Endothelial cell of umbilical vein (primary cell): ENCODE measurements at regions not wholly inside any gene's neighbourhood (a gene's known extent, or its start where the extent isn't known, plus 50 kb on each side); places are given as distances from the start of the nearest gene placed in this dataset.

Experiments used
- BruUV-seq: library from RNA; stranded (reverse); fragments of 400-500 nt; replicated peaks from 2 replicates; lab custom pipeline; 2021; lab: Mats Ljungman, UMichigan
- CTCF ChIA-PET: fragments of 300-600, 350-600 bp; sonication (Branson Sonifier 250); formaldehyde crosslinking; loops from one replicate; lab custom pipeline; 2021; ENCODE audit warnings: antibody characterized with exemption, inconsistent platforms; lab: Charles Lee
- POLR2A ChIA-PET: fragments of 300-600, 350-600 bp; sonication (Branson Sonifier 250); formaldehyde crosslinking; loops from one replicate; lab custom pipeline; 2021; ENCODE audit warnings: antibody characterized with exemption, inconsistent platforms; lab: Charles Lee
- DNase-seq: peaks from one replicate; pipeline ENCODE4 v3.0.0-alpha.2; 2011; ENCODE audit warnings: low read depth, low spot score
- FAIRE-seq: peaks from 2 replicates; lab custom pipeline; 2011; peaks lifted over from hg19 to GRCh38; lab: Jason Lieb, UNC
- H2AFZ ChIP-seq: 2 replicates; pipeline ENCODE4 v1.6.0; 2012; ENCODE audit warnings: low read depth, low read length, control low read depth, inconsistent platforms
- H3K27ac ChIP-seq: 2 replicates; pipeline ENCODE4 v1.5.1; 2011; ENCODE audit warnings: low read depth, mild to moderate bottlenecking, control low read depth, low read length, moderate library complexity; ENCODE audit not compliant: insufficient read depth
- H3K27me3 ChIP-seq, 2 experiments: 2 replicates each; pipeline versions ENCODE4 v1.6.0 to v1.6.1; 2011; ENCODE audit warnings: low read length in 2 of 2, mixed read lengths in 1 of 2; ENCODE audit not compliant: control insufficient read depth in 2 of 2, insufficient read depth in 2 of 2
- H3K36me3 ChIP-seq, 2 experiments: 2 replicates in 1 of 2; 3 replicates in 1 of 2; pipeline ENCODE4 v1.5.1; 2011; ENCODE audit warnings: low read length in 2 of 2, mild to moderate bottlenecking in 1 of 2, moderate library complexity in 1 of 2; ENCODE audit not compliant: control insufficient read depth in 2 of 2, insufficient read depth in 2 of 2; ENCODE audit errors: extremely low read depth in 1 of 2
- H3K4me1 ChIP-seq: 3 replicates; pipeline ENCODE4 v1.5.1; 2011; ENCODE audit warnings: mild to moderate bottlenecking, low read length; ENCODE audit not compliant: control insufficient read depth, insufficient read depth; ENCODE audit errors: extremely low read depth
- H3K4me2 ChIP-seq: 2 replicates; pipeline ENCODE4 v1.6.1; 2011; ENCODE audit warnings: low read length, control low read depth, mixed read lengths; ENCODE audit not compliant: insufficient read depth
- H3K4me3 ChIP-seq, 3 experiments: fragments of 200-600 bp in 1 of 3; sonication (generic), shearing (Covaris generic) in 1 of 3; replicated peaks in 1 of 3; 2 replicates each; pipeline ENCODE4 v1.5.1; 2011 to 2016; ENCODE audit warnings: control low read depth in 3 of 3, low read length in 3 of 3, mild to moderate bottlenecking in 2 of 3, inconsistent platforms in 1 of 3, low read depth in 1 of 3, moderate library complexity in 1 of 3; ENCODE audit not compliant: insufficient read depth in 1 of 3
- H3K79me2 ChIP-seq: 2 replicates; pipeline ENCODE4 v1.6.0; 2012; ENCODE audit warnings: low read length, inconsistent platforms; ENCODE audit not compliant: control insufficient read depth, insufficient read depth
- H3K9ac ChIP-seq: replicated peaks from 2 replicates; pipeline ENCODE3; 2011; ENCODE audit warnings: low read length, control low read depth; ENCODE audit not compliant: insufficient read depth; ENCODE audit errors: extremely low read depth
- H3K9me1 ChIP-seq: replicated peaks from 3 replicates; pipeline ENCODE4 v1.6.0; 2011; ENCODE audit warnings: mild to moderate bottlenecking, low read length; ENCODE audit not compliant: control insufficient read depth, insufficient read depth; ENCODE audit errors: extremely low read depth
- H3K9me3 ChIP-seq: replicated peaks from 2 replicates; pipeline ENCODE4 v1.5.1; 2012; ENCODE audit warnings: low read length, inconsistent platforms; ENCODE audit not compliant: control insufficient read depth, insufficient read depth
- H4K20me1 ChIP-seq: replicated peaks from 2 replicates; pipeline ENCODE3; 2011; ENCODE audit warnings: mild to moderate bottlenecking, low read length; ENCODE audit not compliant: control insufficient read depth, insufficient read depth; ENCODE audit errors: extremely low read depth
- EZH2 ChIP-seq: IDR thresholded peaks from 2 replicates; pipeline ENCODE4 v1.6.1; 2012; ENCODE audit warnings: borderline replicate concordance, low read depth, mild to moderate bottlenecking, moderate library complexity, low read length, inconsistent platforms; ENCODE audit not compliant: severe bottlenecking
- FOS ChIP-seq: IDR thresholded peaks from 2 replicates; pipeline ENCODE4 v1.6.1; 2011; ENCODE audit warnings: mild to moderate bottlenecking, low read length, moderate library complexity, borderline replicate concordance; ENCODE audit not compliant: insufficient read depth
- GATA2 ChIP-seq: IDR thresholded peaks from 2 replicates; pipeline ENCODE4 v1.7.0; 2011; ENCODE audit warnings: low read depth, mild to moderate bottlenecking, moderate library complexity, mixed read lengths, low read length; ENCODE audit not compliant: insufficient read length, insufficient read depth
- JUN ChIP-seq: IDR thresholded peaks from 2 replicates; pipeline ENCODE4 v1.6.1; 2011; ENCODE audit warnings: borderline replicate concordance, low read depth; ENCODE audit not compliant: insufficient read length, insufficient read depth
- MYC ChIP-seq: IDR thresholded peaks from one replicate; pipeline ENCODE4 v1.6.1; 2011; ENCODE audit warnings: mild to moderate bottlenecking, low read depth, low read length
- POLR2A ChIP-seq: IDR thresholded peaks from 2 replicates; pipeline ENCODE4 v1.6.1; 2012; ENCODE audit warnings: low read depth, mild to moderate bottlenecking, control low read depth, low read length
- POLR2AphosphoS5 ChIP-seq: IDR thresholded peaks from 2 replicates; pipeline ENCODE4 v1.6.1; 2012; ENCODE audit warnings: low read depth, mild to moderate bottlenecking, control low read depth, low read length, moderate library complexity; ENCODE audit not compliant: insufficient read depth
- dilution Hi-C: fragments of 300-500 bp; cut with MboI; formaldehyde crosslinking; loops from one replicate; pipeline ENCODE4 v1.15.0; 2019; ENCODE audit warnings: low sequenced_read_pairs; ENCODE audit not compliant: extremely low pct_ligation_motif_present
- intact Hi-C: fragments of 100-400 bp; cut with micrococcal nuclease; formaldehyde crosslinking; loops from one replicate; pipeline ENCODE4 v1.10.0; 2022
- TF ChIP-seq, protein P1 (sequence below): IDR thresholded peaks from 2 replicates; pipeline ENCODE4 v1.6.1; 2011; ENCODE audit not compliant: insufficient read depth, insufficient read length
- TF ChIP-seq, protein P2 (sequence below), 2 donors: IDR thresholded peaks; 1 replicate in 1 of 2; 2 replicates in 1 of 2; pipeline ENCODE4 v1.5.1; 2011; ENCODE audit warnings: low read length in 2 of 2, mild to moderate bottlenecking in 2 of 2, moderate library complexity in 2 of 2, control low read depth in 1 of 2, inconsistent platforms in 1 of 2, low read depth in 1 of 2; ENCODE audit not compliant: insufficient read depth in 1 of 2; ENCODE audit errors: extremely low read depth in 1 of 2

DNA sequence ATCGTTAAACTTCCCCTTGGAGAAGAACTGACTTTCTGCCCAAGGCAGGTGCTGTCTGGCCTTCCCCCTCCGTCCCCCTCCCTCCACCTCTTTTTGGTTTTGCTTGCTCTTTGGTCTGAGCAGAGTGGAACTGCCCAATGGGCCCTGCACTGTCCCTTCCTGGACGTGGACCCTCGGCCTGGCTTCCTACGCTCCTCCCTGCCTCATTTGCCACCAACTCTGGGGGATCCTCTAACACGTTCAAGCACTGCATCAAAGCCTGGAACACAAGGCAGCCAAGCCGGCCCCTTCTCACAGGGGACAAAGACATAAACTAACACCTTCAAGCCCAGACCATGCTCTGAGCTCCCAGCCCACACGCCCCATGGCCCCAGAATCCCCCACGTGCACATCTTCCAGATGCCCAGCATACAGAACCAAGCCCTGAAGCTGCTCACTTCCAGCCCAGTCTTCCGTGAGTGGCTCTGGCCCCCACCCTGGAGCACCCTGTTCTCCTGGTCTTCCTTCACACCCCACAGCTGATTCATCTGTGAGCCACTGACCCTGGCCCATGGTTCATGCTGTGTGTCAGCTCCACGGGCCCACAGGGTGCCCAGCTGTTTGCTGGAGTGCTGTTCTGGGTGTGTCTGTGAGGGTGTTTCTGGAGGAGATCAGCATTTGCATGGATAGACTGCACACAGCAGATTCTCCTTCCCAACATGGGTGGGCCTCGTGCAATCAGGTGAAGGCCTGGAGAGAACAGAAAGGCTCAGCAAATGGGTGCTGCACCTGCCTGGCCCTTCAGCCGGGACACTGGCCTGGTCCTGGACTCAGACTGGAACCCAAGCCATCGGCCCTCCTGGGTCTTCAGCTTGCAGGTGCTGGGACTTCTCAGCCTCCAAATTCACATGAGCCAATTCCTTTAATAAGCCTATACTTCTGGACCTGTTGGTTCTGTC lies 247.1 kb upstream of the SALL3 start:
- H2AFZ ChIP-seq, result no peak overlapping the region
- FAIRE-seq, result no peak
- intact Hi-C loops (no loop called here), dilution Hi-C loops (no loop called here)
- no peak overlapping the region for H3K27ac ChIP-seq
- no TSS peak for BruUV-seq
- no peak overlapping the region for H3K4me3 ChIP-seq
- no peaks in the 10 kb centered on the region for H3K9me1 ChIP-seq
- no peak overlapping the region for H3K4me2 ChIP-seq
- H3K4me1 ChIP-seq, result no peaks in the 10 kb centered on the region
- H3K9me3 ChIP-seq, result peaks cover 5% of the 10 kb centered on the region
- TF ChIP-seq POLR2A (no peak), EZH2 (no peak), JUN (no peak), POLR2AphosphoS5 (no peak), MYC (no peak), FOS (no peak), GATA2 (no peak)
- TF ChIP-seq, protein P1, sequence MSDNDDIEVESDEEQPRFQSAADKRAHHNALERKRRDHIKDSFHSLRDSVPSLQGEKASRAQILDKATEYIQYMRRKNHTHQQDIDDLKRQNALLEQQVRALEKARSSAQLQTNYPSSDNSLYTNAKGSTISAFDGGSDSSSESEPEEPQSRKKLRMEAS, result no peak
- TF ChIP-seq, protein P2, sequence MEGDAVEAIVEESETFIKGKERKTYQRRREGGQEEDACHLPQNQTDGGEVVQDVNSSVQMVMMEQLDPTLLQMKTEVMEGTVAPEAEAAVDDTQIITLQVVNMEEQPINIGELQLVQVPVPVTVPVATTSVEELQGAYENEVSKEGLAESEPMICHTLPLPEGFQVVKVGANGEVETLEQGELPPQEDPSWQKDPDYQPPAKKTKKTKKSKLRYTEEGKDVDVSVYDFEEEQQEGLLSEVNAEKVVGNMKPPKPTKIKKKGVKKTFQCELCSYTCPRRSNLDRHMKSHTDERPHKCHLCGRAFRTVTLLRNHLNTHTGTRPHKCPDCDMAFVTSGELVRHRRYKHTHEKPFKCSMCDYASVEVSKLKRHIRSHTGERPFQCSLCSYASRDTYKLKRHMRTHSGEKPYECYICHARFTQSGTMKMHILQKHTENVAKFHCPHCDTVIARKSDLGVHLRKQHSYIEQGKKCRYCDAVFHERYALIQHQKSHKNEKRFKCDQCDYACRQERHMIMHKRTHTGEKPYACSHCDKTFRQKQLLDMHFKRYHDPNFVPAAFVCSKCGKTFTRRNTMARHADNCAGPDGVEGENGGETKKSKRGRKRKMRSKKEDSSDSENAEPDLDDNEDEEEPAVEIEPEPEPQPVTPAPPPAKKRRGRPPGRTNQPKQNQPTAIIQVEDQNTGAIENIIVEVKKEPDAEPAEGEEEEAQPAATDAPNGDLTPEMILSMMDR (IDR thresholded peaks at IDR 0.05; ENCODE audit: extremely low read depth in 1 of 2, insufficient read depth in 1 of 2, low read depth in 1 of 2, low read length in 2 of 2), result no peak
- ChIA-PET CTCF (no interaction called here), POLR2A (no interaction called here)
- no peak overlapping the region for H3K9ac ChIP-seq
- H3K27me3 ChIP-seq, result no peaks in the 10 kb centered on the region
- no peaks in the 10 kb centered on the region for H3K36me3 ChIP-seq
- no peaks in the 10 kb centered on the region for H3K79me2 ChIP-seq
- DNase-seq, result no peak
- H4K20me1 ChIP-seq, result no peaks in the 10 kb centered on the region
